HCT116 (cell line): ENCODE measurements at regions not wholly inside any gene's neighbourhood (a gene's known extent, or its start where the extent isn't known, plus 50 kb on each side); places are given as distances from the start of the nearest gene placed in this dataset.

Experiments
- ATAC-seq: fragments of 200-7000 bp; cut with Tn5 transposase; 2 replicates; pipeline ENCODE4 v1.9.1; 2020; ENCODE audit warnings: mild to moderate bottlenecking, moderate library complexity
- BruUV-seq: library from RNA; stranded (reverse); fragments of 400-500 nt; replicated peaks from 2 replicates; lab custom pipeline; 2021; lab: Mats Ljungman, UMichigan
- CTCF ChIA-PET: fragments of 300-600 bp; sonication (Branson Sonifier 250); formaldehyde crosslinking; loops from one replicate; lab custom pipeline; 2021; ENCODE audit warnings: antibody characterized with exemption; lab: Charles Lee
- POLR2A ChIA-PET: fragments of 300-600, 350-600 bp; sonication (Branson Sonifier 250); formaldehyde crosslinking; loops from one replicate; lab custom pipeline; 2021; ENCODE audit warnings: antibody characterized with exemption; lab: Charles Lee
- RAD21 ChIA-PET, 2 experiments: fragments of 300-600 bp; sonication (Branson Sonifier 250); formaldehyde crosslinking; loops; one replicate each; lab custom pipeline; 2023; ENCODE audit warnings: low total read pairs in 2 of 2; ENCODE audit not compliant: uncharacterized antibody in 2 of 2, unreplicated experiment in 2 of 2, low non-redundant PET in 1 of 2; lab: Charles Lee
- DNase-seq: peaks from one replicate; pipeline ENCODE4 v3.0.0-alpha.2; 2010; ENCODE audit warnings: low read depth, low spot score
- H2AFZ ChIP-seq: fragments of 200-600 bp; shearing (Covaris generic), sonication (generic); 2 replicates; pipeline ENCODE4 v1.6.1; 2017; ENCODE audit warnings: low read depth, mixed run types, mixed read lengths, antibody characterized with exemption, low read length; ENCODE audit not compliant: poor library complexity, severe bottlenecking
- H3K27ac ChIP-seq: 2 replicates; pipeline ENCODE4 v1.5.1; 2012; ENCODE audit warnings: low read depth, low read length
- H3K27me3 ChIP-seq: fragments of 200-600 bp; sonication (generic); 2 replicates; pipeline ENCODE4 v1.6.1; 2016; ENCODE audit warnings: mixed run types, low read length, mixed read lengths; ENCODE audit not compliant: insufficient read depth
- H3K36me3 ChIP-seq, 2 experiments: fragments of 200-500 bp in 1 of 2; fragments of 200-600 bp in 1 of 2; sonication (Bioruptor generic) in 1 of 2; sonication (generic) in 1 of 2; 2 replicates each; pipeline versions ENCODE4 v1.5.1 to v1.6.1; 2014 to 2016; ENCODE audit warnings: low read length in 2 of 2, inconsistent platforms in 1 of 2, mixed read lengths in 1 of 2, mixed run types in 1 of 2; ENCODE audit not compliant: insufficient read depth in 2 of 2, control insufficient read depth in 1 of 2
- H3K4me1 ChIP-seq, 2 experiments: fragments of 200-600 bp in 1 of 2; sonication (generic) in 1 of 2; 2 replicates each; pipeline versions ENCODE4 v1.5.1 to v1.6.1; 2012 to 2017; ENCODE audit warnings: low read length in 2 of 2, inconsistent platforms in 1 of 2, mild to moderate bottlenecking in 1 of 2, mixed read lengths in 1 of 2, mixed run types in 1 of 2, moderate library complexity in 1 of 2; ENCODE audit not compliant: insufficient read depth in 2 of 2, control insufficient read depth in 1 of 2
- H3K4me2 ChIP-seq: fragments of 200-600 bp; sonication (generic); 2 replicates; pipeline ENCODE4 v1.6.1; 2017; ENCODE audit warnings: mixed run types, low read length, mixed read lengths
- H3K4me3 ChIP-seq, 2 experiments: fragments of 200-600 bp in 1 of 2; sonication (generic) in 1 of 2; replicated peaks in 1 of 2; 2 replicates each; pipeline ENCODE4 v1.5.1; 2011 to 2016; ENCODE audit warnings: low read length in 2 of 2, control low read depth in 1 of 2, low read depth in 1 of 2, mild to moderate bottlenecking in 1 of 2, mixed read lengths in 1 of 2, mixed run types in 1 of 2
- H3K79me2 ChIP-seq: fragments of 200-600 bp; sonication (generic); 2 replicates; pipeline ENCODE4 v1.6.1; 2017; ENCODE audit warnings: mild to moderate bottlenecking, mixed run types, low read length, moderate library complexity, mixed read lengths; ENCODE audit not compliant: insufficient read depth
- H3K9ac ChIP-seq: fragments of 200-600 bp; sonication (generic); 2 replicates; pipeline ENCODE4 v1.6.1; 2016; ENCODE audit warnings: low read length, mixed read lengths
- H3K9me2 ChIP-seq: fragments of 200-600 bp; sonication (generic), shearing (Covaris generic); 2 replicates; pipeline ENCODE4 v1.6.1; 2017; ENCODE audit warnings: mixed run types, mild to moderate bottlenecking, moderate library complexity; ENCODE audit not compliant: insufficient read depth
- H3K9me3 ChIP-seq, 2 experiments: fragments of 200-500 bp in 1 of 2; fragments of 200-600 bp in 1 of 2; sonication (Bioruptor generic) in 1 of 2; sonication (generic) in 1 of 2; 2 replicates each; pipeline ENCODE4 v1.6.1; 2014 to 2017; ENCODE audit warnings: low read length in 2 of 2, mixed read lengths in 2 of 2, inconsistent platforms in 1 of 2, low read depth in 1 of 2, mild to moderate bottlenecking in 1 of 2, mixed run types in 1 of 2, moderate library complexity in 1 of 2; ENCODE audit not compliant: control insufficient read depth in 1 of 2, insufficient read depth in 1 of 2
- H4K20me1 ChIP-seq: fragments of 200-600 bp; sonication (generic), shearing (Covaris generic); 2 replicates; pipeline ENCODE4 v1.6.1; 2017; ENCODE audit warnings: mixed run types, mild to moderate bottlenecking, moderate library complexity; ENCODE audit not compliant: insufficient read depth
- CEBPB ChIP-seq: IDR thresholded peaks from 2 replicates; pipeline ENCODE4 v1.6.1; 2012; ENCODE audit warnings: low read depth
- EGR1 ChIP-seq: IDR thresholded peaks from 2 replicates; pipeline ENCODE4 v1.6.1; 2012; ENCODE audit warnings: low read depth
- ELF1 ChIP-seq: IDR thresholded peaks from 2 replicates; pipeline ENCODE4 v1.6.1; 2012; ENCODE audit warnings: low read depth, borderline replicate concordance
- EZH2phosphoT487 ChIP-seq: fragments of 200-600 bp; IDR thresholded peaks from 2 replicates; pipeline ENCODE4 v1.6.1; 2018; ENCODE audit warnings: antibody characterized with exemption, borderline replicate concordance
- FOSL1 ChIP-seq: IDR thresholded peaks from 2 replicates; pipeline ENCODE4 v1.6.1; 2012; ENCODE audit warnings: low read depth
- JUND ChIP-seq: IDR thresholded peaks from 2 replicates; pipeline ENCODE4 v1.6.1; 2012
- MAX ChIP-seq: IDR thresholded peaks from 2 replicates; pipeline ENCODE4 v1.6.1; 2012
- POLR2AphosphoS5 ChIP-seq: IDR thresholded peaks from 2 replicates; pipeline ENCODE4 v1.6.1; 2011; ENCODE audit warnings: mild to moderate bottlenecking, low read depth, low read length, moderate library complexity
- RAD21 ChIP-seq: IDR thresholded peaks from 2 replicates; pipeline ENCODE4 v1.6.1; 2012; ENCODE audit warnings: low read depth, mild to moderate bottlenecking
- SIN3A ChIP-seq: IDR thresholded peaks from 2 replicates; pipeline ENCODE4 v1.6.1; 2012; ENCODE audit warnings: low read depth
- SP1 ChIP-seq: IDR thresholded peaks from 2 replicates; pipeline ENCODE4 v1.6.1; 2012; ENCODE audit warnings: low read depth
- SRF ChIP-seq: IDR thresholded peaks from 2 replicates; pipeline ENCODE4 v1.6.1; 2012; ENCODE audit warnings: low read depth
- TCF7L2 ChIP-seq: IDR thresholded peaks from 2 replicates; pipeline ENCODE4 v1.7.0; 2011; ENCODE audit warnings: borderline replicate concordance, inconsistent platforms; ENCODE audit not compliant: insufficient read depth, insufficient read length; ENCODE audit errors: extremely low read depth
- YY1 ChIP-seq: IDR thresholded peaks from 2 replicates; pipeline ENCODE4 v1.6.1; 2011; ENCODE audit warnings: low read length, low read depth, moderate library complexity, mild to moderate bottlenecking; ENCODE audit not compliant: insufficient replicate concordance; ENCODE audit errors: extremely low read depth
- ZFX ChIP-seq: fragments of 450-650 bp; IDR thresholded peaks from 2 replicates; pipeline ENCODE4 v1.6.1; 2017
- ZNF274 ChIP-seq: fragments of 200-500 bp; sonication (Bioruptor generic); IDR thresholded peaks from 2 replicates; pipeline ENCODE4 v1.6.1; 2014; ENCODE audit warnings: mild to moderate bottlenecking, low read depth, low read length, inconsistent platforms
- intact Hi-C: fragments of 100-400 bp; cut with micrococcal nuclease; formaldehyde crosslinking; loops from 2 replicates; pipeline ENCODE4 v1.10.0; 2022
- TF ChIP-seq, protein P1 (sequence below): IDR thresholded peaks from 2 replicates; pipeline ENCODE4 v1.6.1; 2012

GRCh38 chr5:38720554-38721361 lies 125.1 kb upstream of the OSMR start:
- DNase-seq (no peak), ATAC-seq (no peak)
- no peak overlapping the region for H3K27ac ChIP-seq
- H2AFZ ChIP-seq, result no peak overlapping the region
- no peaks in the 10 kb centered on the region for H3K9me2 ChIP-seq
- H3K27me3 ChIP-seq, result no peaks in the 10 kb centered on the region
- ChIA-PET RAD21 (no interaction called here), POLR2A (no interaction called here), CTCF (no interaction called here)
- TF ChIP-seq SIN3A (no peak), JUND (no peak), TCF7L2 (no peak), FOSL1 (no peak), MAX (no peak), SRF (no peak), CEBPB (no peak)
- H3K4me2 ChIP-seq, result no peak overlapping the region
- intact Hi-C loops, result no loop called here
- no peak overlapping the region for H3K4me3 ChIP-seq
- no peak overlapping the region for H3K9ac ChIP-seq
- no peaks in the 10 kb centered on the region for H3K79me2 ChIP-seq
- H3K9me3 ChIP-seq, result no peaks in the 10 kb centered on the region
- no peaks in the 10 kb centered on the region for H3K4me1 ChIP-seq
- BruUV-seq, result no TSS peak
- no peaks in the 10 kb centered on the region for H3K36me3 ChIP-seq
- H4K20me1 ChIP-seq, result no peaks in the 10 kb centered on the region

- no peak for DNase-seq
- Histone ChIP-seq H3K9me2 (no peaks in the 10 kb centered on the region), H3K9me3 (no peaks in the 10 kb centered on the region)
- RAD21 ChIA-PET, result no interaction called here
- no peak for ATAC-seq
- TF ChIP-seq POLR2AphosphoS5 (no peak), JUND (no peak), ZNF274 (no peak), RAD21 (no peak), SRF (no peak), EZH2phosphoT487 (no peak), MAX (no peak), EGR1 (no peak), ELF1 (no peak), ZFX (no peak), SP1 (no peak), FOSL1 (no peak), YY1 (no peak), CEBPB (no peak)
- TF ChIP-seq, protein P1, sequence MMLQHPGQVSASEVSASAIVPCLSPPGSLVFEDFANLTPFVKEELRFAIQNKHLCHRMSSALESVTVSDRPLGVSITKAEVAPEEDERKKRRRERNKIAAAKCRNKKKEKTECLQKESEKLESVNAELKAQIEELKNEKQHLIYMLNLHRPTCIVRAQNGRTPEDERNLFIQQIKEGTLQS, result no peak
- TF ChIP-seq, all 23 proteins: peak for 0
- H3K27ac ChIP-seq, result no peak overlapping the region
- no peak overlapping the region for H2AFZ ChIP-seq
- no peaks in the 10 kb centered on the region for H3K36me3 ChIP-seq
- H3K4me2 ChIP-seq, result no peak overlapping the region
- H3K79me2 ChIP-seq, result no peaks in the 10 kb centered on the region
- no peak overlapping the region for H3K4me3 ChIP-seq
- CTCF ChIA-PET, result interaction anchor here (1.2 kb wide), 1 partner anchor 281 kb away, joined by 3 read pairs; no protein-coding TSS in a partner anchor
- H3K9ac ChIP-seq, result no peak overlapping the region
- H3K27me3 ChIP-seq, result no peaks in the 10 kb centered on the region
- POLR2A ChIA-PET, result no interaction called here
- H3K4me1 ChIP-seq, result no peaks in the 10 kb centered on the region
- H4K20me1 ChIP-seq, result no peaks in the 10 kb centered on the region
- intact Hi-C loops, result no loop called here
- no TSS peak for BruUV-seq
Observed at GRCh38 chr5:38722918-38723317, 122.9 kb upstream of the OSMR start.
